Activated CD4-positive, alpha-beta memory T cell treated with anti-CD3 and anti-CD28 coated beads, Interleukin-2, amount 10 ng/mL, durations not matched to agents 7 days and 5 days (primary cell): ENCODE measurements at regions not wholly inside any gene's neighbourhood (a gene's known extent, or its start where the extent isn't known, plus 50 kb on each side); places are given as distances from the start of the nearest gene placed in this dataset.

ENCODE experiments used
- CTCF ChIA-PET: fragments of 350-600 bp; sonication (Branson Sonifier 250); formaldehyde crosslinking; loops from one replicate; lab custom pipeline; 2021; ENCODE audit warnings: antibody characterized with exemption, inconsistent platforms; lab: Charles Lee
- POLR2A ChIA-PET: fragments of 350-600 bp; sonication (Branson Sonifier 250); formaldehyde crosslinking; loops from one replicate; lab custom pipeline; 2021; ENCODE audit warnings: antibody characterized with exemption; lab: Charles Lee
- DNase-seq: peaks from one replicate; pipeline ENCODE4 v3.0.0-alpha.2; 2020
- H3K27ac Mint-ChIP-seq: one replicate; pipeline ENCODE4 v1.8.0; 2021; ENCODE audit warnings: mild to moderate bottlenecking, mixed read lengths
- H3K27me3 Mint-ChIP-seq: one replicate; pipeline ENCODE4 v1.8.0; 2021; ENCODE audit warnings: mixed read lengths
- H3K36me3 Mint-ChIP-seq: one replicate; pipeline ENCODE4 v1.8.0; 2021; ENCODE audit warnings: low read depth, mixed read lengths
- H3K4me1 Mint-ChIP-seq: one replicate; pipeline ENCODE4 v1.8.0; 2021; ENCODE audit warnings: mixed read lengths
- H3K4me3 Mint-ChIP-seq: one replicate; pipeline ENCODE4 v1.8.0; 2021; ENCODE audit warnings: mild to moderate bottlenecking, mixed read lengths
- H3K9me3 Mint-ChIP-seq: one replicate; pipeline ENCODE4 v1.8.0; 2021; ENCODE audit warnings: mixed read lengths

GRCh38 chr20:20903773-20904500 lies 191.5 kb upstream of the RALGAPA2 start:
- no peak overlapping the region for H3K27ac Mint-ChIP-seq
- no peak for DNase-seq
- H3K27me3 Mint-ChIP-seq: peaks cover 2% of the 10 kb centered on the region
- H3K4me1 Mint-ChIP-seq: no peaks in the 10 kb centered on the region
- no peaks in the 10 kb centered on the region for H3K36me3 Mint-ChIP-seq
- ChIA-PET POLR2A (no interaction called here), CTCF (no interaction called here)
- H3K4me3 Mint-ChIP-seq: no peak overlapping the region
- no peaks in the 10 kb centered on the region for H3K9me3 Mint-ChIP-seq

DNA sequence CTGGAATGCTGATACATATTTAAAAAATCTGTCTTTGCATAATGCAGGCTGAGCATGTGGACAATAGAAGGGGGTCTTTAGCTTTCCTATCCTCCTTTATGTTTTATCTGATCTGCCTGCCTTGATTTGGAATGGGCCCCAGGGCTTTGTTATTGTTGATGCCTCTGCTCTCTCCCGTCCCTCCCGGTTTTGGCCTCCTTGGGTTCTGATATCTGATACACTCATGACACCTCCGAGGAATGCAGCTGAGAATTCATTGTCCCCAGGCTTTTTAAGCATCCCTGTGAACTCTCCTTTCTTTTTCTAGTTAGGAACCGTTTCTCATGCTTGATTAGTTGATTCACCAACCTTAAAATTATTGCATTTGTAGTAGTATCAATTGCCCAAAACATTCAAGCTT lies 185.5 kb upstream of the RALGAPA2 start:
- H3K27ac Mint-ChIP-seq: no peak overlapping the region
- POLR2A ChIA-PET: no interaction called here
- no peak for DNase-seq
- no peaks in the 10 kb centered on the region for H3K4me1 Mint-ChIP-seq
- no peaks in the 10 kb centered on the region for H3K9me3 Mint-ChIP-seq
- H3K36me3 Mint-ChIP-seq: no peaks in the 10 kb centered on the region
- CTCF ChIA-PET: no interaction called here
- no peak overlapping the region for H3K4me3 Mint-ChIP-seq
- peaks cover 9% of the 10 kb centered on the region for H3K27me3 Mint-ChIP-seq

- no peaks in the 10 kb centered on the region for H3K4me1 Mint-ChIP-seq
- H3K36me3 Mint-ChIP-seq: no peaks in the 10 kb centered on the region
- H3K27me3 Mint-ChIP-seq: peaks cover 9% of the 10 kb centered on the region
- DNase-seq: no peak
- no peak overlapping the region for H3K4me3 Mint-ChIP-seq
- CTCF ChIA-PET: no interaction called here
- H3K27ac Mint-ChIP-seq: no peak overlapping the region
- POLR2A ChIA-PET: no interaction called here
- H3K9me3 Mint-ChIP-seq: no peaks in the 10 kb centered on the region
Observed at GRCh38 chr20:20897145-20897544, 184.7 kb upstream of the RALGAPA2 start.

GRCh38 chr20:20896606-20897005 lies 184.2 kb upstream of the RALGAPA2 start:
- Mint-ChIP-seq H3K27ac (no peak overlapping the region), H3K9me3 (no peaks in the 10 kb centered on the region), H3K4me3 (no peak overlapping the region), H3K27me3 (peaks cover 8% of the 10 kb centered on the region), H3K4me1 (no peaks in the 10 kb centered on the region), H3K36me3 (no peaks in the 10 kb centered on the region)
- ChIA-PET CTCF (no interaction called here), POLR2A (no interaction called here)
- DNase-seq: no peak

DNA sequence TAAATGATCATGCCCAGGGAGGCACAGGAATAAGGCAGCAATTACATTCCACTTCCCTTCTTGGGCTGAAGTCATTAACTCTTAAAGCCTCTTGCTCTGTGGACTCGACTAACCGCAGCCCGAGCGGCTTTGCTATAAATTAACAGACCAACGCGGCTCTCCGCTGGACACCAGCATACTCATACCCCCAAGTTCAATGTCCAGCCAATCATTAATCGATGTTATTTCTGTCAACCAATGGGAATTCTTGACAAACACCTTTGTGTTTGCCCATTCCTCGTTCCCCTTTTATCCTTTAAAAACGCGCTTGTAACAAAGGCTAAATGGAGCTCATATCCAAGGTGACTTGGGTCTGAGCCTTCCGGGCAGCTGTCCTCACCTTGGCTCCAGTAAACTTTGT lies 183.1 kb upstream of the RALGAPA2 start:
- Mint-ChIP-seq H3K27me3 (peaks cover 7% of the 10 kb centered on the region), H3K9me3 (no peaks in the 10 kb centered on the region), H3K36me3 (no peaks in the 10 kb centered on the region), H3K27ac (no peak overlapping the region), H3K4me1 (no peaks in the 10 kb centered on the region), H3K4me3 (no peak overlapping the region)
- POLR2A ChIA-PET: no interaction called here
- CTCF ChIA-PET: no interaction called here
- DNase-seq: no peak

DNA sequence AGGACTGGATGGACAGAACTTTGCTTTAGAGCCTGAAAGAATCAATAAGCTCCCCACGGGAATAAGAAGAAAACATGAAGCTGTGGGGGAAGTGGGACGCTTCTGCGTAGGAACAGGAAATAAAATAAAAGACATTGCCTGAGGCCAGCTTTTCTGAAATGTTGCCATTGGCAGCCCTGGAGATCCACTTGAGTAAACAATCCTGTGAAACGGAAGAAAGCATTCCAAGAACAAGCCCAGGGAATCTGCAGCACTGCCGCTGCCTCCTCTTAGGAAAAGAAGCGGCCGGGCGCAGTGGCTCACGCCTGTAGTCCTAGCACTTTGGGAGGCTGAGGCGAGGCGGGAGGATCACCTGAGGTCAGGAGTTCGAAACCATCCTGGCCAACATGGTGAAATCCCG lies 182.3 kb upstream of the RALGAPA2 start:
- Mint-ChIP-seq H3K36me3 (no peaks in the 10 kb centered on the region), H3K27ac (no peak overlapping the region), H3K4me3 (no peak overlapping the region), H3K9me3 (no peaks in the 10 kb centered on the region), H3K27me3 (peaks cover 7% of the 10 kb centered on the region), H3K4me1 (no peaks in the 10 kb centered on the region)
- ChIA-PET CTCF (interaction anchor here (1.7 kb wide), 1 partner anchor 34 kb away, joined by 5 read pairs; no protein-coding TSS in a partner anchor), POLR2A (no interaction called here)
- DNase-seq: no peak

DNA sequence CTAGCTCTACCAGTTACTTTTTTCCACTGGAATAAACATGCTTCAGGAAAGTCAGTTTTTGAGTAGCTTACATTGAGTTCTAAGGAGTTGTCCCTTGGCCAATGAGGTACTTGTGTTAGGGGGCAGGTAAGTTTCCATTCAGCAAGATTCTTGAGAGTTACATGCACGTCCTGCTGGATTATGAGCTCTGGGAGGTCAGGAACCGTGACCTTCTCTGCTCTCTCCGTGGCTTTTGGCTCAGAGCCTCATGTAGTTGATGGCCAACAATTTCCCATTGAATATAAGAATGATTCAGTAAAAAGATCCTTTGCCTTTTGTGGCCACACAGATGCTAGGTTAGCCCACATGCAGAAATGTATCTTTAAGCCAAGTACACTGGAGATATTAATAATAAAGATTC lies 181.8 kb upstream of the RALGAPA2 start:
- Mint-ChIP-seq H3K27me3 (peaks cover 7% of the 10 kb centered on the region), H3K27ac (no peak overlapping the region), H3K36me3 (no peaks in the 10 kb centered on the region), H3K9me3 (no peaks in the 10 kb centered on the region), H3K4me1 (no peaks in the 10 kb centered on the region), H3K4me3 (no peak overlapping the region)
- POLR2A ChIA-PET: no interaction called here
- DNase-seq: no peak
- CTCF ChIA-PET: interaction anchor here (1.7 kb wide), 1 partner anchor 34 kb away, joined by 5 read pairs; no protein-coding TSS in a partner anchor

DNA sequence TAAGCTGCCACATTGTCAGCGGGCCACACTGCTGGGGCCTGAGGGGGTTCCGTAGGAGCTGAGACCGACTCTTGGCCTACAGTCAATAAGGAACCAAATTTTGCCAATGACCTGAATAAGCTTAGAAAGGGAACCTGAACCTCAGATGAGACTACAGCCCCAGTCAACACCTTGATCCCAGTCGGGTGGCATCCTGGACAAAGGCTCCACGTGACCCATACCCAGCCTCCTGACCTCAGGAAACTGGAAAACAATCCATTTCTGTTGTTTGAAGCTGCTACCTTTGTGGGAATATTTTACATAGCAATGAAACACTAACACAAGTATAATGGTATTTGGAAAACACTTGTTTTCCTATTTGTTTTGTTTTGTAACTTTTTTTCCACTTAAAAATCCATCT lies 179.9 kb upstream of the RALGAPA2 start:
- no peaks in the 10 kb centered on the region for H3K4me1 Mint-ChIP-seq
- no peak overlapping the region for H3K4me3 Mint-ChIP-seq
- no peak for DNase-seq
- ChIA-PET CTCF (no interaction called here), POLR2A (no interaction called here)
- no peaks in the 10 kb centered on the region for H3K9me3 Mint-ChIP-seq
- H3K27me3 Mint-ChIP-seq: peaks cover 6% of the 10 kb centered on the region
- H3K36me3 Mint-ChIP-seq: no peaks in the 10 kb centered on the region
- no peak overlapping the region for H3K27ac Mint-ChIP-seq

GRCh38 chr20:20890751-20891150 lies 178.3 kb upstream of the RALGAPA2 start:
- Mint-ChIP-seq H3K4me3 (no peak overlapping the region), H3K9me3 (no peaks in the 10 kb centered on the region), H3K36me3 (no peaks in the 10 kb centered on the region), H3K27me3 (peaks cover 2% of the 10 kb centered on the region), H3K4me1 (no peaks in the 10 kb centered on the region), H3K27ac (no peak overlapping the region)
- DNase-seq: no peak
- ChIA-PET CTCF (no interaction called here), POLR2A (no interaction called here)

DNA sequence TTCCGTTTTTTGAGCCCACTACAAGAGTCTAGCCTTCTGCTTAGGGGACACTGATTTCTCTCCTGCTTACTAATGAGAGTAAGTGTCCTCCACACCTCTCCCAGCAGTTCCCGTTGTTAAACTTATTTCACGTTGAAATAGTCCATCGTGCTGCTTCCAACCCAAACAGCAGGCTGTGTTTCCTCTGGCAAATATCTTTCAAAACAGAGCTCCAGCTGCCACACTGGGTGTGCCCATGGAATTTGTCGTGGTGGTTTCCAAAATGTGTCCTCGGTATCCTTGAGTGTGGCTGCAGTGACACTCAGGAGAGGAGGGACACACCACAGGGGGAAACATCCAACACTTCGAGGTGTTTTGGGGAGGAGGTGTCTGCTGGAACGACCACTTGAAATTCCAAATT lies 176.5 kb upstream of the RALGAPA2 start:
- Mint-ChIP-seq H3K4me3 (no peak overlapping the region), H3K4me1 (no peaks in the 10 kb centered on the region), H3K36me3 (no peaks in the 10 kb centered on the region), H3K9me3 (no peaks in the 10 kb centered on the region), H3K27me3 (peaks cover 2% of the 10 kb centered on the region), H3K27ac (no peak overlapping the region)
- DNase-seq: no peak
- ChIA-PET POLR2A (no interaction called here), CTCF (no interaction called here)

DNA sequence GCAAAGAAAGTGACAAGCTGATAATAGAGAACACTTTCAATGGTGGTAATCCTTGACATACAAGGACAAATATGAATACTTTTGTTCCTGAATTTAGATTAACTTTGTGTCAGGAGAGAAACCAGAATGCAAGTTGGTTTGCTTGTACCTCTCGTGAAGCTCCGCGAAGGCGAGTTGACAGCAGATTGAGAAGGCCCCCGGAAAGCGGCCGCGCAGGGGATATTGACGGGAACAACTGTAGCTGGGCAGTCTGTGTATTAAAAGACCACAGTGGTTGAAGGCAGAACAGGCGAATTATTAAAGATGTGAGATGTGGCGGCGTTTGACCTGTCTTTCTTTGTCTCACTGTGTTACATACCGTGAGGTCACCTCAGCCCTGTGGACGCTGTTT lies 175.8 kb upstream of the RALGAPA2 start:
- Mint-ChIP-seq H3K27ac (no peak overlapping the region), H3K27me3 (peaks cover 2% of the 10 kb centered on the region), H3K4me1 (no peaks in the 10 kb centered on the region), H3K36me3 (no peaks in the 10 kb centered on the region), H3K9me3 (no peaks in the 10 kb centered on the region), H3K4me3 (no peak overlapping the region)
- no peak for DNase-seq
- POLR2A ChIA-PET: no interaction called here
- CTCF ChIA-PET: no interaction called here

- no peak for DNase-seq
- no peak overlapping the region for H3K4me3 Mint-ChIP-seq
- H3K9me3 Mint-ChIP-seq: no peaks in the 10 kb centered on the region
- ChIA-PET CTCF (no interaction called here), POLR2A (no interaction called here)
- no peak overlapping the region for H3K27ac Mint-ChIP-seq
- peaks cover 4% of the 10 kb centered on the region for H3K27me3 Mint-ChIP-seq
- H3K4me1 Mint-ChIP-seq: no peaks in the 10 kb centered on the region
- no peaks in the 10 kb centered on the region for H3K36me3 Mint-ChIP-seq
Observed at GRCh38 chr20:20887593-20888265, 175.3 kb upstream of the RALGAPA2 start.

DNA sequence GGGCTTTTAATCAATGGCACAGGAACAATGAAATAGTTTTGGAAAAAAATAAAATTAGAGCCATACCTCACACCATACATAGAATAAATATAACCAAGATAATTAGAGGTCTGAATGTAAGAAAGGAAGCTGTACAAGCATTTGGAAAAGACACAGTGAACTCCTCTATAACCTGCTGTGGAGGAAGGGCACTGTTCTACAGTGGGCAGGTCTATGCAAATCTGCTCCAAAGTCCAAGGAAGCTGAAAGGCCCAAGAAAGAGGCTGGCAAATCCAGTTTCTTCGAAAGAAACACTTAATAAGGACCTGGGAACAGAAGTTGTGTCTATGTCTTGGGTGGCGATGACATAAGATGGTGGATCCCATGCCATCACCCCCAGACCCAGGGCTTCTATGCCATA lies 169.4 kb upstream of the RALGAPA2 start:
- POLR2A ChIA-PET: no interaction called here
- no peak for DNase-seq
- Mint-ChIP-seq H3K27me3 (peaks cover 4% of the 10 kb centered on the region), H3K27ac (no peak overlapping the region), H3K4me3 (no peak overlapping the region), H3K4me1 (no peaks in the 10 kb centered on the region), H3K9me3 (no peaks in the 10 kb centered on the region), H3K36me3 (no peaks in the 10 kb centered on the region)
- CTCF ChIA-PET: no interaction called here

DNA sequence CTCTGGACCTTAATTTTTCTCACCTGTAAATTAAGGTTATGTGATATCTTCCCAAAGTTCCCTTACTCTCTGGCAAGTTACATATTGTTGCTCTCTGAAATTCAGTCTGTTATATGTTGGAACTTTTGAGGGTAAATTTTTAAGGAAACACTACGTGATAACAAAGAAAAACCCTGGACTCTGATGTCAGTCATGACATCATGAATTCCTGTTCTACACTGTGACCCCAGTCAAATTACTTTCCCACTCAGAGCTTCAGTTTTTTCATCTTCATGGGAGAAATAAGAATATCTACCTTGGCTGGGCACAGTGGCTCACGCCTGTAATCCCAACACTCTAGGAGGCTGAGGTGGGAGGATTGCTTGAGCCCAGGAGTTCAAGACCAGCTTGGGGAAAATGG lies 164.6 kb upstream of the RALGAPA2 start:
- DNase-seq: no peak
- Mint-ChIP-seq H3K27ac (no peak overlapping the region), H3K27me3 (peaks cover 6% of the 10 kb centered on the region), H3K36me3 (no peaks in the 10 kb centered on the region), H3K4me1 (no peaks in the 10 kb centered on the region), H3K4me3 (no peak overlapping the region), H3K9me3 (no peaks in the 10 kb centered on the region)
- CTCF ChIA-PET: interaction anchor here (1.1 to 1.7 kb wide), 2 partner anchors 17 to 40 kb away, joined by 3 to 9 read pairs; no protein-coding TSS in a partner anchor
- POLR2A ChIA-PET: no interaction called here
